ENCODE measurements at regions not wholly inside any gene's neighbourhood (a gene's known extent, or its start where the extent isn't known, plus 50 kb on each side); places are given as distances from the start of the nearest gene placed in this dataset.

DNA sequence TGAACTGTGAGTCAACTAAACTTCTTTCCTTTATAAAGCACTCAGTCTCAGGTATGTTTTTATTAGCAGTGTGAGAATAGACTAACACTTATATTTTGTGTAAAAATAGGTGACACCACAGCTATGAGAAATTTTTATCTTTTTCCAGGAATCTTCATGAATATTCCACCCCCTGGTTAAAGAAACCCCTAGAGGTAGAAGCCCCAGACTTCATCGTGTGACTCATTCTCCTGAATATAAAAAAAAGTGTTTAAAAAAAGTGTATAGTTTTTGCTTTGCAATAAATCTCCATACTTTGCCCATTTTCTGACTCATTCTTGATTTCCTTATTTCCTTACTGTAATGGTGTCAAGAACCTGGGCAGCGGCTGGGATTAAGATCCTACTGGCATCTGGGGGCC, 667.6 kb upstream of the CELF2 start:
- Histone ChIP-seq H3K79me2 (ENCODE audit: control insufficient read depth, insufficient read depth, low read length) (no peaks in the 10 kb centered on the region), H3K4me1 (ENCODE audit: control insufficient read depth, extremely low read depth, insufficient read depth, low read length) (no peaks in the 10 kb centered on the region), H3K36me3 (ENCODE audit: control insufficient read depth in 2 of 2, extremely low read depth in 1 of 2, insufficient read depth in 2 of 2, low read length in 2 of 2) (no peaks in the 10 kb centered on the region), H3K9me3 (replicated peaks; ENCODE audit: control insufficient read depth, insufficient read depth, low read length) (no peaks in the 10 kb centered on the region), H2AFZ (ENCODE audit: low read depth, low read length) (no peak overlapping the region), H3K27ac (ENCODE audit: insufficient read depth, low read depth, low read length) (no peak overlapping the region), H4K20me1 (replicated peaks; ENCODE audit: control insufficient read depth, extremely low read depth, insufficient read depth, low read length) (no peaks in the 10 kb centered on the region), H3K4me2 (ENCODE audit: insufficient read depth, low read length) (no peak overlapping the region), H3K4me3 (replicated peaks in 1 of 3; ENCODE audit: insufficient read depth in 1 of 3, low read depth in 1 of 3, low read length in 3 of 3) (no peak overlapping the region), H3K27me3 (ENCODE audit: control insufficient read depth in 2 of 2, insufficient read depth in 2 of 2, low read length in 2 of 2) (no peaks in the 10 kb centered on the region), H3K9ac (replicated peaks; ENCODE audit: extremely low read depth, insufficient read depth, low read length) (no peak overlapping the region), H3K9me1 (replicated peaks; ENCODE audit: control insufficient read depth, extremely low read depth, insufficient read depth, low read length) (no peaks in the 10 kb centered on the region)
- no TSS peak for BruUV-seq (replicated peaks)
- ChIA-PET POLR2A (no interaction called here), CTCF (no interaction called here)
- no peak for TF ChIP-seq FOS (IDR thresholded peaks at IDR 0.05; ENCODE audit: borderline replicate concordance, insufficient read depth, low read length)
- no peak for TF ChIP-seq MYC (IDR thresholded peaks at IDR 0.05; ENCODE audit: low read depth, low read length)
- TF ChIP-seq EZH2 (IDR thresholded peaks at IDR 0.05; ENCODE audit: borderline replicate concordance, low read depth, low read length, severe bottlenecking), result no peak
- TF ChIP-seq JUN (IDR thresholded peaks at IDR 0.05; ENCODE audit: borderline replicate concordance, insufficient read depth, insufficient read length, low read depth), result no peak
- TF ChIP-seq POLR2AphosphoS5 (IDR thresholded peaks at IDR 0.05; ENCODE audit: insufficient read depth, low read depth, low read length), result no peak
- TF ChIP-seq, protein P1, sequence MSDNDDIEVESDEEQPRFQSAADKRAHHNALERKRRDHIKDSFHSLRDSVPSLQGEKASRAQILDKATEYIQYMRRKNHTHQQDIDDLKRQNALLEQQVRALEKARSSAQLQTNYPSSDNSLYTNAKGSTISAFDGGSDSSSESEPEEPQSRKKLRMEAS (IDR thresholded peaks at IDR 0.05; ENCODE audit: insufficient read depth, insufficient read length), result no peak
- TF ChIP-seq, protein P2, sequence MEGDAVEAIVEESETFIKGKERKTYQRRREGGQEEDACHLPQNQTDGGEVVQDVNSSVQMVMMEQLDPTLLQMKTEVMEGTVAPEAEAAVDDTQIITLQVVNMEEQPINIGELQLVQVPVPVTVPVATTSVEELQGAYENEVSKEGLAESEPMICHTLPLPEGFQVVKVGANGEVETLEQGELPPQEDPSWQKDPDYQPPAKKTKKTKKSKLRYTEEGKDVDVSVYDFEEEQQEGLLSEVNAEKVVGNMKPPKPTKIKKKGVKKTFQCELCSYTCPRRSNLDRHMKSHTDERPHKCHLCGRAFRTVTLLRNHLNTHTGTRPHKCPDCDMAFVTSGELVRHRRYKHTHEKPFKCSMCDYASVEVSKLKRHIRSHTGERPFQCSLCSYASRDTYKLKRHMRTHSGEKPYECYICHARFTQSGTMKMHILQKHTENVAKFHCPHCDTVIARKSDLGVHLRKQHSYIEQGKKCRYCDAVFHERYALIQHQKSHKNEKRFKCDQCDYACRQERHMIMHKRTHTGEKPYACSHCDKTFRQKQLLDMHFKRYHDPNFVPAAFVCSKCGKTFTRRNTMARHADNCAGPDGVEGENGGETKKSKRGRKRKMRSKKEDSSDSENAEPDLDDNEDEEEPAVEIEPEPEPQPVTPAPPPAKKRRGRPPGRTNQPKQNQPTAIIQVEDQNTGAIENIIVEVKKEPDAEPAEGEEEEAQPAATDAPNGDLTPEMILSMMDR (IDR thresholded peaks at IDR 0.05; ENCODE audit: extremely low read depth in 1 of 2, insufficient read depth in 1 of 2, low read depth in 1 of 2, low read length in 2 of 2), result no peak
- no peak for TF ChIP-seq POLR2A (IDR thresholded peaks at IDR 0.05; ENCODE audit: low read depth, low read length)
- FAIRE-seq (no peak), DNase-seq (ENCODE audit: low read depth, low spot score) (no peak)
- dilution Hi-C loops (cut with MboI; ENCODE audit: extremely low pct_ligation_motif_present, low sequenced_read_pairs) (no loop called here), intact Hi-C loops (cut with micrococcal nuclease) (no loop called here)

Data from endothelial cell of umbilical vein (primary cell).